Adrenal gland (tissue), 9 donors: ENCODE measurements at regions not wholly inside any gene's neighbourhood (a gene's known extent, or its start where the extent isn't known, plus 50 kb on each side); places are given as distances from the start of the nearest gene placed in this dataset.
A peak's percentile ranks its signal among the peaks of the same experiment; 100 is the strongest.

Experiments used
- DNase-seq, 7 donors: peaks; one replicate each; pipeline ENCODE4 v3.0.0-alpha.2; 2019 to 2020
- H3K27ac ChIP-seq, 5 donors: fragments of 200-600 bp; sonication (generic) in 4 of 5; 1 replicate in 3 of 5; 2 replicates in 2 of 5; pipeline versions ENCODE4 v1.5.1 to v1.8.0; 2016 to 2020; ENCODE audit warnings: mild to moderate bottlenecking in 1 of 5
- H3K27me3 ChIP-seq: fragments of 200-600 bp; 2 replicates; pipeline ENCODE4 v1.8.0; 2021
- H3K36me3 ChIP-seq, 2 donors: fragments of 200-600 bp; replicated peaks in 1 of 2; 1 replicate in 1 of 2; 2 replicates in 1 of 2; pipeline versions ENCODE4 v1.5.1 to v1.8.0; 2018 to 2022
- H3K4me1 ChIP-seq, 2 donors: fragments of 200-600 bp; replicated peaks in 1 of 2; 1 replicate in 1 of 2; 2 replicates in 1 of 2; pipeline versions ENCODE4 v1.5.1 to v1.8.0; 2018 to 2021
- H3K4me3 ChIP-seq, 4 donors: fragments of 200-600 bp; sonication (generic) in 3 of 4; one replicate each; pipeline ENCODE4 v1.5.1; 2016 to 2018
- H3K9me3 ChIP-seq, 3 donors: fragments of 200-600 bp; sonication (generic) in 1 of 3; replicated peaks in 1 of 3; 1 replicate in 2 of 3; 2 replicates in 1 of 3; pipeline versions ENCODE4 v1.5.1 to v1.8.0; 2016 to 2021
- POLR2A ChIP-seq, 2 donors: fragments of 450-650 bp; IDR thresholded peaks; one replicate each; pipeline ENCODE4 v1.6.1; 2017; ENCODE audit warnings: antibody characterized with exemption in 2 of 2, mild to moderate bottlenecking in 2 of 2, moderate library complexity in 1 of 2
- WGBS, 4 donors: extraction: QIAGEN DNeasy Blood & Tissue Kit in 2 of 4; methylation state at CpG; one replicate each; pipeline versions ENCODE4 v1.1.5 to v1.1.7; 2013 to 2017; 5-methylcytosine and 5-hydroxymethylcytosine counted together
- intact Hi-C, 2 donors: fragments of 100-400 bp; cut with DNase I; formaldehyde crosslinking; loops; one replicate each; pipeline versions ENCODE4 v1.14.1 to v1.15.0; 2022 to 2023
- TF ChIP-seq, protein P1 (sequence below), 6 experiments: fragments of 450-650 bp in 4 of 6; fragments of 200-600 bp in 2 of 6; sonication (generic) in 1 of 6; IDR thresholded peaks; 1 replicate in 5 of 6; 2 replicates in 1 of 6; pipeline versions ENCODE4 v1.5.1 to v1.8.0; 2016 to 2021; ENCODE audit warnings: antibody characterized with exemption in 6 of 6, mild to moderate bottlenecking in 2 of 6, moderate library complexity in 1 of 6
- donor health status: healthy with polysubstance abuse.
- donor health status: Bipolar disorder and iron deficiency.
- donor health status: DM: yes; HTN: yes; CAD: no.
- donor health status: DM: no; HTN: no; CAD: no.
- donor health status: DM: no; HTN: no; CAD: no.

DNA sequence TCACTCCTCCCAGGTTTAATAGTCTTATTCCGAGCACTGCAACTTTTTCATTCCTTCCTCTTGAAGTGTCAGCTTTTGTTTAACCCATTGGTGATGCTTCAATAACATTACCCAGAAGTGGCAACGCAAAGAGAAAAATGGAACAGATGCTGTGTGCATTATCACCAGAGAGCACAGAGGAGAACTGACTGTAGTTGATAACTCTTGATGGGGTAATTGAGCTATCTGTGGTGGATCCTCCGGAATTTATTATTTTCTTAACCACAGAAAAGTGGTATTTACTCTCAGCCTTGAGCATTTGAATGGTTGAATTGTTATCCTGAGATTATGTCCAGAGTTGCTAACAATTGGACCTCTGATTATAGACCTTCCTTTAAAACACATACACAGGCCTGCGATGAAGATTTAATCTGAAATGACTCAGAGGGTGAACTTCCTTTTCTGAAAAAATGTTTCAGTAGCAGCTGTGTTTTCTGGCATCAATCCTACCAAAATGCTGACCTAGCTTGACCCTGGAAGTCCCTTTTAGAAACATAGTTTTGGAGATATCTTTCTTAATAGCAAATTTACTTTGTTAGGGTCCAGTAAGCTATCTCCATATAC, 1584.4 kb upstream of the LRRTM3 start:
- Histone ChIP-seq H3K4me3 (no peak overlapping the region), H3K27ac (no peak overlapping the region), H3K36me3 (no peaks in the 10 kb centered on the region), H3K9me3 (peaks cover 0 to 7% (median 0%) of the 10 kb centered on the region in 3 donors), H3K27me3 (no peaks in the 10 kb centered on the region), H3K4me1 (peaks cover 5 to 6% of the 10 kb centered on the region in 2 donors)
- peak in 5 of 7 donors; percentile 18 to 59 (median 37) for DNase-seq
- intact Hi-C loops: no loop called here
- WGBS, 4 donors: 31 to 39% (median 36%) methylated on average over 4 of the region's 4 CpGs
- TF ChIP-seq POLR2A (IDR thresholded peaks at IDR 0.05): no peak
- TF ChIP-seq, protein P1, sequence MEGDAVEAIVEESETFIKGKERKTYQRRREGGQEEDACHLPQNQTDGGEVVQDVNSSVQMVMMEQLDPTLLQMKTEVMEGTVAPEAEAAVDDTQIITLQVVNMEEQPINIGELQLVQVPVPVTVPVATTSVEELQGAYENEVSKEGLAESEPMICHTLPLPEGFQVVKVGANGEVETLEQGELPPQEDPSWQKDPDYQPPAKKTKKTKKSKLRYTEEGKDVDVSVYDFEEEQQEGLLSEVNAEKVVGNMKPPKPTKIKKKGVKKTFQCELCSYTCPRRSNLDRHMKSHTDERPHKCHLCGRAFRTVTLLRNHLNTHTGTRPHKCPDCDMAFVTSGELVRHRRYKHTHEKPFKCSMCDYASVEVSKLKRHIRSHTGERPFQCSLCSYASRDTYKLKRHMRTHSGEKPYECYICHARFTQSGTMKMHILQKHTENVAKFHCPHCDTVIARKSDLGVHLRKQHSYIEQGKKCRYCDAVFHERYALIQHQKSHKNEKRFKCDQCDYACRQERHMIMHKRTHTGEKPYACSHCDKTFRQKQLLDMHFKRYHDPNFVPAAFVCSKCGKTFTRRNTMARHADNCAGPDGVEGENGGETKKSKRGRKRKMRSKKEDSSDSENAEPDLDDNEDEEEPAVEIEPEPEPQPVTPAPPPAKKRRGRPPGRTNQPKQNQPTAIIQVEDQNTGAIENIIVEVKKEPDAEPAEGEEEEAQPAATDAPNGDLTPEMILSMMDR (IDR thresholded peaks at IDR 0.05): no peak

DNA sequence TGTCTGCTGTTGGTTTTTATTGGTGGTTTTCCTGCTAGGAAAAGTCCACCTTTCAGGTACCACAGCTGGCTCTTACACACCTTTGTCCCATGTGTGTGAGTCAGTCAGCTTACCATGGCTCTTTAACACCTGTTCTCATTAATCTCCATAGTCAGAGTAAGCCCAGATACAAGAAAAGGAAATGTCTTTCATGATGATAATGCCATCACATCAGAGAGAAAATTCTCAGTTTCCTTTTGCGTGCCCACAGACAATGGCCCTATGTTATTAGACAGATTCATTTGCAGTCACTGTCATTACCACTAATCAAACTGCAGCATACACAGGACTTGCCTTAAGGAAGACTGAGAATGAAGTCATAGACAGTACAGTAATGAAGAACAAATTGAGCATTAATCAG, 1583.6 kb upstream of the LRRTM3 start:
- no peak overlapping the region for H3K4me3 ChIP-seq
- H3K9me3 ChIP-seq: peaks cover 0 to 7% (median 0%) of the 10 kb centered on the region in 3 donors
- no peak for DNase-seq
- H3K36me3 ChIP-seq: no peaks in the 10 kb centered on the region
- H3K27ac ChIP-seq: no peak overlapping the region
- no peaks in the 10 kb centered on the region for H3K27me3 ChIP-seq
- peaks cover 5 to 6% of the 10 kb centered on the region in 2 donors for H3K4me1 ChIP-seq
- intact Hi-C loops: no loop called here
- 75 to 94% (median 83%) methylated on average over 1 of the region's 1 CpG for WGBS, 4 donors
- TF ChIP-seq, protein P1 (IDR thresholded peaks at IDR 0.05): no peak
- no peak for TF ChIP-seq POLR2A (IDR thresholded peaks at IDR 0.05)

DNA sequence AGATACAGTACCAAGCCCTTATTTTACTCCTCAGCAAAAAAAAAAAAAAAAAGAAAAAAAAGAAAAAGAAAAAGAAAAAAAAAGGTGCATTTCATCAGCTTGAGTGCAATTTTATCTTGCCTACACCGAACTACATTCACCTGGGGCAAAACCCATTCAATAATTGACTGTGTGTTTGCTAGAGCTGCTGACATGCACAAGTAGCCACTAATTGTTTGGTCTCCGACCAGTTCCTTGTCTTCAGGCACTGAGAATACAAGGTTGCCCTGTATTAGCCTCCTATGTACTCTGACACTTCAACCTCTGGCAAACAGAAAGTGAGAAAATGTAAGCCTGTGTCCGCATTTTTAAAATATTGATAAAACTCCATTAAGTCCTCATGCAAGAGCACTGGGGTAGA, 1579.4 kb upstream of the LRRTM3 start:
- intact Hi-C loops: no loop called here
- H3K4me3 ChIP-seq: no peak overlapping the region
- H3K4me1 ChIP-seq: peaks cover 0 to 5% of the 10 kb centered on the region in 2 donors
- DNase-seq: no peak
- 66 to 72% (median 69%) methylated on average over 3 of the region's 3 CpGs for WGBS, 4 donors
- no peak overlapping the region for H3K27ac ChIP-seq
- H3K36me3 ChIP-seq: no peaks in the 10 kb centered on the region
- no peaks in the 10 kb centered on the region for H3K9me3 ChIP-seq
- H3K27me3 ChIP-seq: no peaks in the 10 kb centered on the region
- TF ChIP-seq, protein P1 (IDR thresholded peaks at IDR 0.05): no peak
- no peak for TF ChIP-seq POLR2A (IDR thresholded peaks at IDR 0.05)

DNA sequence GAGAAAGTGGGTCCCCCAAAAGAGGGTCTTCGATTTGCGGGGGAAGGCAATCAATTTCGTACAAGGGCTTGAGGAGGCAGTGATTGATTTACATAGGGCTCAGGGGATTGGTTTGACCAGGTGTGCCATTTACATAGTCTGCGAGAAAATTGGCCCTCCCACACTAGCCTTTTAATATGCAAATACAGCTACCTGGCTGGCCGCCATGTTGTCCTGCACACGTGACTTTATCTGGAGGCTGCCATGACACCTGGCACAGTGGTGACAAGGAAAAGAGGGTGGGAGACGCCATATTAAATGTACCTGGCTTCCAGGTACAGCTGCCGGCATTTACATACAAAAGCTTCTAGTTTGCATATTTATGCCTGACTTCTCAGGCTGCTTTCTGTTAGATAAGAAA, 1577.2 kb upstream of the LRRTM3 start:
- Histone ChIP-seq H3K27ac (no peak overlapping the region), H3K4me3 (no peak overlapping the region), H3K9me3 (no peaks in the 10 kb centered on the region), H3K4me1 (no peaks in the 10 kb centered on the region), H3K27me3 (no peaks in the 10 kb centered on the region), H3K36me3 (no peaks in the 10 kb centered on the region)
- 81 to 97% (median 85%) methylated on average over 8 of the region's 8 CpGs for WGBS, 4 donors
- intact Hi-C loops: no loop called here
- DNase-seq: no peak
- TF ChIP-seq, protein P1 (IDR thresholded peaks at IDR 0.05): no peak
- TF ChIP-seq POLR2A (IDR thresholded peaks at IDR 0.05): no peak
